ENCODE measurements at regions not wholly inside any gene's neighbourhood (a gene's known extent, or its start where the extent isn't known, plus 50 kb on each side); places are given as distances from the start of the nearest gene placed in this dataset.
"Not testable (repeated sequence)": the region's sequence is repeated elsewhere in the genome, so short reads cannot be mapped to it uniquely, and the experiment has no call there.

DNA sequence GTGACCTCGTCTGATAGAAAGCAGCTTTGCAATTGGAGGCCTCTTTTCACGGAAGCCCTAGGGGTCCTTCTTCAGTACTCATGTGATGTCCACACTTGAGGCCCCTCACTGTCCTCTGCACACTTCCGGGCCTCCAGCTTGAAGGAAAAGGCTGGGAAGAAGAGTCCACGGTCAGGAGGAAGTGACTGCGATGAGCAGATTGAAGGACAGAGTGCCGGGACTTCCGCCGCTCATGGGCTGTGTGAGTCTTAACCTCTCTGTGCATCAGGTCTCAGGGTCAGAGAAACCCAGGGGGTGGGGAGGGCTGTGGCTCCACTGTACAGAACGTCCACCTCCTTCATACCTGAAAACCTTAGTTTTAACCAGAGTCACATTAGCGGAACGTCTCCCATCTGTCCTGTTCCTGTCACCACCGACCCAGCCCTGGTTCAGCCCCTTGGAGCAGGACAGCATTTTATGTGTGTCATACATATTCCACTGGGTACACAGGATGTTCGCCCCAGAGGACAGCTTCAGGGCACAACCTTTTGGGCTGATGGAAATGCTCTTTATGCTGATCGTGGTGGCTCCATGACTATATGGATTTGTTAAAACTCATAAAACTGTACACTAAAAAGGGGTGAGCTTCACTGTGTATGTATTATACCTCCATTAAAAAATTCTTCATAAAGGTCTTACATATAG lies 51.0 kb upstream of the SORCS2 start:
- no peak for DNase-seq (ENCODE audit: low spot score in 2 of 2)
- in situ Hi-C loops (cut with MboI; ENCODE audit: low sequenced_read_pairs) = no loop called here
- Histone ChIP-seq H3K4me1 (no peaks in the 10 kb centered on the region), H3K27me3 (ENCODE audit: low read depth) (peaks cover 2% of the 10 kb centered on the region; the same call in 1 of the 2 replicates), H3K9me3 (no peaks in the 10 kb centered on the region), H3K4me3 (no peak overlapping the region), H3K36me3 (replicated peaks) (no peaks in the 10 kb centered on the region)

DNA sequence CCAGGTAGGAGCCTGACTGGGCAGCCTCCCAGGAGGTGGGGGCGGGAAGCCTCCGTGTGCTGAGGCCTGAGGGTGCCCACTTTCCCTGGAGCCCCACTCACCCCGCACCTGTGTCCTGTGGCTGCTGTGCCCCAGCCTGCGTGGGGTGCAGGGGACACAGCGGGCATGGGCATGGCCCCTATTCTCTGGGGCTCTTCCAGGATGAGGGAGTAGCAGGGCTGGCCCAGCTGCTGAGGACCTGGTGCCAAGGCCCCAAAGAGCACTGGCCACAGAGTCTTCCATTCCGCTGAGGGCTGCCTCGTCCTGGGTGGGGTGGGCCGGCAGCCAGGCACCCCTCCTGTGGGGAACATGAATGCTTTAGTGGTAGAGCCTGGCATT lies 51.7 kb upstream of the SORCS2 start:
- peaks cover 2% of the 10 kb centered on the region; the same call in 1 of the 2 replicates for H3K27me3 ChIP-seq (ENCODE audit: low read depth)
- H3K9me3 ChIP-seq = no peaks in the 10 kb centered on the region
- H3K36me3 ChIP-seq (replicated peaks) = no peaks in the 10 kb centered on the region
- no peak overlapping the region for H3K4me3 ChIP-seq
- DNase-seq (ENCODE audit: low spot score in 2 of 2) = no peak
- in situ Hi-C loops (cut with MboI; ENCODE audit: low sequenced_read_pairs) = no loop called here
- no peaks in the 10 kb centered on the region for H3K4me1 ChIP-seq

DNA sequence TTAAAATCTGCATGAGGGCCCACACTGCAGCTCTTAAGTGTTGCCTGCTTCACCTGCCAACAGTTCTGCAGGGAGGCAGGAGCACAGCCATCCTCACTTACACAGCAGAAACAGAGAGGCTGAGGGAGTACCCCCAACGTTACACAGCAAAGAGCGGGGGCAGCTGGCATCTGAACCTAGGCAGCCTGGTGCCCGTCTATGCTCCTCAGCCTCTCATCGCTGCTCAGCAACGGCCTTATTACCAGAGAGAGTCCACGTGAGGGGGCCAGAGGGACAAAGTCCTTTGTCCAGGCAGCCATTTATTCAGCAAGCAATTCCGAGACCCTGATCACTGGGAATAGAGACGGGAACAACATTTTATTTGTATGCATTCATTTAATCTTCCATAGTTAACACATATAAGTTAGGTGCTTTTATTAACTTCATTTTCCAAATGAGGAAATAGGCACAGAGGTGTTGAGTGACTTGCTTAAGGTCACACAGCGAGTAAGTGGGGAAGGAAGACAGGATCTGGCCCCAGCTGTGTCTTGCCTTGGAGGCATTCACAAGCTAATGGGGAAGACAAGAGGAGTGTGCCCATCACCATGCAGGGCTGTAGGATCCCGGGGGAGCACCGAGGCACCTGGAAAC lies 52.2 kb upstream of the SORCS2 start:
- in situ Hi-C loops (cut with MboI; ENCODE audit: low sequenced_read_pairs) = no loop called here

GRCh38 chr4:7139167-7139982 lies 53.0 kb upstream of the SORCS2 start:
- in situ Hi-C loops (cut with MboI; ENCODE audit: low sequenced_read_pairs) = no loop called here
- H3K9me3 ChIP-seq = no peaks in the 10 kb centered on the region
- no peaks in the 10 kb centered on the region for H3K36me3 ChIP-seq (replicated peaks)
- no peaks in the 10 kb centered on the region for H3K4me1 ChIP-seq
- no peak for DNase-seq (ENCODE audit: low spot score in 2 of 2)
- no peaks in the 10 kb centered on the region for H3K27me3 ChIP-seq (ENCODE audit: low read depth)
- no peak overlapping the region for H3K4me3 ChIP-seq

More for the DNA sequence above, 52.2 kb upstream of the SORCS2 start:
- no peak for DNase-seq (ENCODE audit: low spot score in 2 of 2)
- Histone ChIP-seq H3K4me3 (no peak overlapping the region), H3K4me1 (no peaks in the 10 kb centered on the region), H3K9me3 (no peaks in the 10 kb centered on the region), H3K36me3 (replicated peaks) (no peaks in the 10 kb centered on the region), H3K27me3 (ENCODE audit: low read depth) (no peaks in the 10 kb centered on the region)

- in situ Hi-C loops (cut with MboI; ENCODE audit: low sequenced_read_pairs) = no loop called here
- H3K27me3 ChIP-seq (ENCODE audit: low read depth) = no peaks in the 10 kb centered on the region
- H3K36me3 ChIP-seq (replicated peaks) = no peaks in the 10 kb centered on the region
- no peaks in the 10 kb centered on the region for H3K9me3 ChIP-seq
- no peaks in the 10 kb centered on the region for H3K4me1 ChIP-seq
- no peak overlapping the region for H3K4me3 ChIP-seq
- DNase-seq (ENCODE audit: low spot score in 2 of 2) = no peak
Measured at GRCh38 chr4:7138223-7139166, 53.8 kb upstream of the SORCS2 start.

GRCh38 chr4:7137326-7138200 lies 54.8 kb upstream of the SORCS2 start:
- no peaks in the 10 kb centered on the region for H3K9me3 ChIP-seq
- H3K4me3 ChIP-seq = no peak overlapping the region
- in situ Hi-C loops (cut with MboI; ENCODE audit: low sequenced_read_pairs) = no loop called here
- no peaks in the 10 kb centered on the region for H3K36me3 ChIP-seq (replicated peaks)
- H3K27me3 ChIP-seq (ENCODE audit: low read depth) = no peaks in the 10 kb centered on the region
- no peaks in the 10 kb centered on the region for H3K4me1 ChIP-seq
- no peak for DNase-seq (ENCODE audit: low spot score in 2 of 2)

DNA sequence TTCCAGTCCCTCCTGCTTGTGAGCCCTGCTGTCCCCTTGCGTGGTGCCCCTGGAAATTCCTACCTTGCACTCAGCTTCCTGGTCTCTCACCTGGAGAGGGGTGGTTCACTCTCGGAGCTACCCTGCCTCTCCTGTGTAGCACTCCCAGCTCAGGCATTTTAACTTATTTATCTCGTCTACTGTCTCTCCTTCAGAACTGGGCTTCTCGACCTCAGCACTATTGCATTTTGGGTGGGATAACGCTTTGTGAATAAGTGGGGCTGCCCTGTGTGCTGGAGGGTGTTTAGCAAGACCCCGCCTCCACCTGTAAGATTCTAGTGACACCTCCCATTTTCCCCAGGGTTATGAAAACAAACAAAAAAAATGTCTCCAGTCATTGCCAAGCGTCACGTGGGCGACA lies 56.0 kb upstream of the SORCS2 start:
- DNase-seq (ENCODE audit: low spot score in 2 of 2) = no peak
- H3K9me3 ChIP-seq = no peaks in the 10 kb centered on the region
- H3K27me3 ChIP-seq (ENCODE audit: low read depth) = no peaks in the 10 kb centered on the region
- H3K36me3 ChIP-seq (replicated peaks) = no peaks in the 10 kb centered on the region
- no peaks in the 10 kb centered on the region for H3K4me1 ChIP-seq
- no peak overlapping the region for H3K4me3 ChIP-seq
- in situ Hi-C loops (cut with MboI; ENCODE audit: low sequenced_read_pairs) = no loop called here

- in situ Hi-C loops (cut with MboI; ENCODE audit: low sequenced_read_pairs) = no loop called here
- DNase-seq (ENCODE audit: low spot score in 2 of 2) = no peak
- no peaks in the 10 kb centered on the region for H3K9me3 ChIP-seq
- no peak overlapping the region for H3K4me3 ChIP-seq
- H3K27me3 ChIP-seq (ENCODE audit: low read depth) = no peaks in the 10 kb centered on the region
- no peaks in the 10 kb centered on the region for H3K36me3 ChIP-seq (replicated peaks)
- no peaks in the 10 kb centered on the region for H3K4me1 ChIP-seq
Measured at GRCh38 chr4:7135389-7135746, 57.0 kb upstream of the SORCS2 start.

DNA sequence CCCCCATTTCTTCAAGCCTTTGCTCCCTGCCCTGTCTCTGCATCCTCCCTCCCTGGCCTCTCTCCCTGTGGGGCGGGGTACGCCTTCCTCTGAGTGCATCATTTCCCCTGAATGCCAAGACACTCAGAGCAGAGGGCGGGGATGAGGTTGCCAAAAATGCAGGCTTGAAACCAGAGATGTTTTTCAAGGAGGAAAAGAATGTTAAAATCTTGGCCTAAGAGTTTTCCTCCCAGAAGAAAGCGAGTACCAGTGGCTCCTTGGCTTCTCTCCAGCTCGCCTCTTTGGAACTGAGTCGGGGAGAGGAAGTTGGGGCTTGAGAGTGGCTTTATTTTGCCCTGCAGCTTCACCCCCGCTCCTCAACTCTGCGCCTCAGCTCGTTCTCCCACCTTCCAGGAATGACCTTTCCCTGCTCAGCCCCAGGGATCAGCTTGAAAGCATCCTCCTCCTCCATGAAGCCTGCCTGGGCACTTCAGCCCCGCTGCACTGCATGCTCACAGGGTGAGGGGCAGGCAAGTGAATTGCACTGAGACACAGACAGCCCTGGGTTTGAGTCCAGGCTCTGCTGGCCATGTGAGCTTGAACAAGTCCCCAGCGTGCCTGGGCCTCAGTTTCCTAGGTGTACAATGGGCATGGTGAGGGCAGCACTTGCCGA lies 57.5 kb upstream of the SORCS2 start:
- in situ Hi-C loops (cut with MboI; ENCODE audit: low sequenced_read_pairs) = no loop called here
- Histone ChIP-seq H3K9me3 (no peaks in the 10 kb centered on the region), H3K4me3 (no peak overlapping the region), H3K4me1 (no peaks in the 10 kb centered on the region), H3K36me3 (replicated peaks) (no peaks in the 10 kb centered on the region), H3K27me3 (ENCODE audit: low read depth) (no peaks in the 10 kb centered on the region)
- no peak for DNase-seq (ENCODE audit: low spot score in 2 of 2)

DNA sequence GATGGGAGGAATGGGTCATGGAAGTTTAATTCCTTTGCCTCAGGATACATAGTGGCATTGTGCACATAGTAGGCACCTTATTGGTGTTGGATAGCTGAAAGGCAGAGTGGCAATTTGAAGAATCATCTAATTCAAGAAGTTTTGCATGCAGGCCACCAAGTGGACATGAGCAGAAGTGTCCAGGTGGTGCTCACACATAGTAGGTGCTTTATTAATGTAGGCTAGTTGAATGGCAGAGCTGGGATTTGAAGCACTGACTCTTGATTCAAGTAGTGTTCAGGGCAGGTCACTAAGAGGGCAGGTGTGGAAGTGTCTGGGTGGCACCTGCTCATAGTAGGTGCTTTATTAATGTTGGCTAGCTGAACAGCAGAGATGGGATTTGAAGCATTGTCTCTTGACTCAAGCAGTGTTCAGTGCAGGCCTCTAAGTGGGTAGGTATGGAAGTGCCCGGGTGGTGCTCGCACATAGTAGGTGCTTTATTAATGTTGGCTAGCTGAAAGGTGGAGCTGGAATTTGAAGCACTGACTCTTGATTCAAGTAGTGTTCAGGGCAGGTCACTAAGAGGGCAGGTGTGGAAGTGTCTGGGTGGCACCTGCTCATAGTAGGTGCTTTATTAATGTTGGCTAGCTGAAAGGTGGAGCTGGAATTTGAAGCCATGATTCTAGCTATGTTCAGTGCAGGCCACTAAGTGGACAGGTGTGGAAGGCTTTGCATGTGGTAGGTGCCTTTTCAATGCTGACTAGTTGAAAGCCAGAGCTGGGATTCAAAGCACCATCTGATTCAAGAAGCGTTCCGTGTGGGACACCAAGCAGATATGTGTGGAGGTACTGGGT lies 58.3 kb upstream of the SORCS2 start:
- H3K9me3 ChIP-seq; in situ Hi-C loops (cut with MboI; ENCODE audit: low sequenced_read_pairs); DNase-seq (ENCODE audit: low spot score in 2 of 2); H3K4me1 ChIP-seq; H3K4me3 ChIP-seq; H3K27me3 ChIP-seq (ENCODE audit: low read depth); H3K36me3 ChIP-seq (replicated peaks): not testable (repeated sequence)

- H3K4me3 ChIP-seq = no peak overlapping the region
- no peak for DNase-seq (ENCODE audit: low spot score in 2 of 2)
- H3K4me1 ChIP-seq = no peaks in the 10 kb centered on the region
- in situ Hi-C loops (cut with MboI; ENCODE audit: low sequenced_read_pairs) = no loop called here
- no peaks in the 10 kb centered on the region for H3K27me3 ChIP-seq (ENCODE audit: low read depth)
- H3K9me3 ChIP-seq = no peaks in the 10 kb centered on the region
- H3K36me3 ChIP-seq (replicated peaks) = no peaks in the 10 kb centered on the region
Measured at GRCh38 chr4:7132730-7133582, 59.4 kb upstream of the SORCS2 start.

All from HAP-1 (cell line).